GM12874 (cell line): ENCODE measurements at regions not wholly inside any gene's neighbourhood (a gene's known extent, or its start where the extent isn't known, plus 50 kb on each side); places are given as distances from the start of the nearest gene placed in this dataset.

ENCODE experiments used
- TF ChIP-seq, protein P1 (sequence below): IDR thresholded peaks from 2 replicates; pipeline ENCODE4 v1.5.1; 2011; ENCODE audit warnings: low read depth, mild to moderate bottlenecking, control low read depth, low read length, moderate library complexity; ENCODE audit not compliant: insufficient read depth

DNA sequence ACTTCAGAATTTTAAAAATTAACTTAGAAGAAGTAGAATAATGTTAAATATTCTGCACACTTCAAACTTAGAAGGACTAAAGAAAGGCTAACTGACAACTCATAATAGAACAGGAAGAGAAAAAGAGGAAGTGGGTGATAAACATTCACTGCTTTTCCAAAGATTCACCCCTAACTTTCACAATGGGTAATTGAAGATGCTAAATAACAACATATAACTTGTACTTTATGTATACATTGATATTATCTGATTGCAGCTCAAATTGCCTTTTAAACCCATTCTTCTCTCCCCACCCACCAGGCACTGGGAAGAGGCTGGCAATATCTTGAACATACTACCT, 376.6 kb downstream of the EFNA5 start:
- TF ChIP-seq, protein P1, sequence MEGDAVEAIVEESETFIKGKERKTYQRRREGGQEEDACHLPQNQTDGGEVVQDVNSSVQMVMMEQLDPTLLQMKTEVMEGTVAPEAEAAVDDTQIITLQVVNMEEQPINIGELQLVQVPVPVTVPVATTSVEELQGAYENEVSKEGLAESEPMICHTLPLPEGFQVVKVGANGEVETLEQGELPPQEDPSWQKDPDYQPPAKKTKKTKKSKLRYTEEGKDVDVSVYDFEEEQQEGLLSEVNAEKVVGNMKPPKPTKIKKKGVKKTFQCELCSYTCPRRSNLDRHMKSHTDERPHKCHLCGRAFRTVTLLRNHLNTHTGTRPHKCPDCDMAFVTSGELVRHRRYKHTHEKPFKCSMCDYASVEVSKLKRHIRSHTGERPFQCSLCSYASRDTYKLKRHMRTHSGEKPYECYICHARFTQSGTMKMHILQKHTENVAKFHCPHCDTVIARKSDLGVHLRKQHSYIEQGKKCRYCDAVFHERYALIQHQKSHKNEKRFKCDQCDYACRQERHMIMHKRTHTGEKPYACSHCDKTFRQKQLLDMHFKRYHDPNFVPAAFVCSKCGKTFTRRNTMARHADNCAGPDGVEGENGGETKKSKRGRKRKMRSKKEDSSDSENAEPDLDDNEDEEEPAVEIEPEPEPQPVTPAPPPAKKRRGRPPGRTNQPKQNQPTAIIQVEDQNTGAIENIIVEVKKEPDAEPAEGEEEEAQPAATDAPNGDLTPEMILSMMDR: no peak

DNA sequence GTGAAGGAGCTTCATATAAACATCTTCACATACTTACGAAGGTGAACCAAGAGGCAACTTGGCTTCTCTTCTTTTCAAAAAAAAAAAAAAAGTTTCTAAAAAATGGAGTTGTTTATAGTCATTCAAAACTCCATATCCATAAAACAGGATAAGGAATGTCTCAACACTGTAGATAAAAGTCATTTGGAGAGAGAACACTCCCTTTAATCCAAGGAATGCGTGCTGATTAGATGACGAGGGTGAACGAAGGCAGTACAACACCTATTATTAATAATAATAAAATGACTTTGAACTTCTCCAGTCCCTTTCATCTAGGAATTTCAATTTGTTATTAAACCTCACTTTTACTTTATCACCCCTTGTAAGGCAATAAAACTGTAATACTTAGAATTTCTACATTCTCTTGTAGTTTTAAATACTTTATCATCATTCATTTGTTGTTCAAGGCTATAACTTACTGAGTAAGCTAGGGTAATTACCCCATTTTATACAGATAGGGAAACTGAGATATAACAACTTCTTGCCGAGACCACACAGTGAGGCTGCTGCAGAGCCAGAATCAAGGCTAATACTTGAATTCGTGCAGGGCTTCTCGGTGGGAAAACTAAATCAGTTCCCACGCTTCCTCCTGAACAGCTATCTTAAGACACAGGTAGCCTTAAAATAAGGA, 377.1 kb downstream of the EFNA5 start:
- TF ChIP-seq, protein P1: no peak

DNA sequence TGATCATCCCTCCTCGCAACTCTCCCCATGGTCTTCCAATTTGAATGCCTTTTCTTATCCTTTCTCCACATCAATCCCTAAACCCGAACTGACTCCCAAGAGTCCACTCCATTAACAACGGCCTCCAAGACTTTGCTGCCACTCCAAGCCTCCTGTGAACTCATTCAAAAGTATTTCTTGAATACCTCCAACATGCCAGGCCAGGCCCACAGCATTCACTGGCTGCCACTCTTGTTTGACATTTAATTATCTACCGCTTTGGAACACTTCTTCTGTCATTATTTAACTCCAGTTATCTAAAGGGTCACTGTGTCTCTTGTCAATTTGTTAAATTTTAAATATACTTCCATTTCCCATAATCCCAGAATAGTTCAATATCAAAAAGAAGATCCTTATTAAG, 378.9 kb downstream of the EFNA5 start:
- TF ChIP-seq, protein P1: no peak

DNA sequence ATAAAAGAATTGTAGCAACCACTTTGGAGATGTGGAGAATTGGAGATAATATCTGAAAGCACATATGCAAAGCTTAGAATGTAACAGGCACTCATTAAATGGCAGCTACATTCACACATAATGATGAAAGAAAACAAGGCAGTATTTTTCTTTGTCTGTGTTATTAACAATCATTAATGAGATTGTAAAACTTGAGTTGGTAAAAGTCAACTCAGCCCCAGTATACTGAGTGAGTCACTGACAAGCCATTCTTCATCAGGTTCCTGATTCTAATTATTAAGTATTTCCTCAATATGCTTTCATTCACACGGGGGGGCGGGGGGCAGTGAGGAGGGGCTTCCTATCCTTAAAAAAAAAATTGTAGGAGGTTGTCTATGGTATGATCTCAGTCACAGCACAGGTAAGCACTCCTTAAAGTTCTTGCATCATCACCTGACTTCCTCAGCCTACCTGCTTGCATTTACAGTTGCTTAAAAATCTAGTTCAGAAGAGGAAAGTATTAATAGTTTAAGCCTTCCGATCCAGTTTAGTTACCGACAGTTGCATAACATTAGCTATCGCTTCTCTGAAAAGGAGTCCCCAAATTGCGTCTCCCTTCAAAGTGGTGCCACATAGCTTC, 379.8 kb downstream of the EFNA5 start:
- TF ChIP-seq, protein P1: no peak

DNA sequence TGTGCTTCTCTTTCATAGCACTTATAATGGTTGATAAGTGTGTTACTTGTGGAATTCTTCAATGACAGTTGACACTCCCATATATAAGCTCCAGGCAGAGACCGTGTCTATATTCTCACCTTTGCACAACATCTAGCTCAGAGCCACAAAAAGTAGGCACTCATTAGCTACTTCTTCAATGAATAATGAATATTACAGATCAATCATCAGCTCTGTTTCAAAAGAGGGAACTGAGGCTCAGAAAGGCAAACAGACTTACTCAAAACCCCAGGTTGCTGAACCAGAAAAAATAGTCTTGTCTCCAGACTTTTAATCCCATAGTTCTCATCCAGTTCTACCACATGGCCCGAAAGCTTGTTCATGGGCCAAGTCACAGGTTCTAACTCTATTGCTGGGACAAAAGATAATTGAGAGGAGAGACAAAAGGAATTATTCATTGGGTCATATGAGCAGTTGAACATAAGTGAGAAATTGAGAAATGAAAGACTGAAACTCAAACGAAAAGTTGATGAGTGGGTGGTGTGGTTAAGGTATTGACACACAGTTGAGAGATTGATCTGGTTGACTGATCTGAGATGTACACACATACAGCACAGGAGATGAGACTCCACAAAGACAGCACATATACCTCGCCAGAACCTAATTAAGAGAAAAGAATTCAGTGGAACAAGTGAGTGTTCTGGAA, 381.6 kb downstream of the EFNA5 start:
- TF ChIP-seq, protein P1: no peak

DNA sequence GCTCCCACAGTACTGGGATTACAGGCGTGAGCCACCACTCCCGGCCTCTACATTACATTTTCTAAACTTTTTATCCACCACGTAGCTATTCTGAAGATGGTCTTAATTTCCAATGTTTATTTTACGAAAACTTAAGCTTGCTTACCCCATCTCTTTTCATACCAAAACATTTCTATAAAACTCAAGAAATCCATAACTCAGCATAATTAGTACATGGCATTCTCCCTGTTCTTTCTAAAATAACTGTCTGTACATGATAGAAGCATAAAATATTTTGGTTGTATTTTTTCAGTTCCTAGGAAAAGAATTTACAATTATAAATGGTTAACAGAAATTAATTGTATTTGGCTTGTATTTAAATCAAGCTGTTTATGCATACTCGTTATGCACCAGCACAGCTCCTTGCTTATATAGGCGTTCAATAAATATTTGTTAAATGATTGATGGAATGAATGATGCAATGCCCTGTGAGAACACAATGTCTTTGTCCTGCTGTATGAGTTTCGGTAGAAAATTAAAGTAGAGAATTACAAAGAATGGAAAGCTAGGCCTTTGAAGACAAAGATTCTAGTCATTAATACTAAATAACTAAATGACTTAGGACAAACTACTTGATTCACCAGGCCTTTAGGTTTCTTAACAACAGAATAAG, 384.2 kb downstream of the EFNA5 start:
- TF ChIP-seq, protein P1: no peak

DNA sequence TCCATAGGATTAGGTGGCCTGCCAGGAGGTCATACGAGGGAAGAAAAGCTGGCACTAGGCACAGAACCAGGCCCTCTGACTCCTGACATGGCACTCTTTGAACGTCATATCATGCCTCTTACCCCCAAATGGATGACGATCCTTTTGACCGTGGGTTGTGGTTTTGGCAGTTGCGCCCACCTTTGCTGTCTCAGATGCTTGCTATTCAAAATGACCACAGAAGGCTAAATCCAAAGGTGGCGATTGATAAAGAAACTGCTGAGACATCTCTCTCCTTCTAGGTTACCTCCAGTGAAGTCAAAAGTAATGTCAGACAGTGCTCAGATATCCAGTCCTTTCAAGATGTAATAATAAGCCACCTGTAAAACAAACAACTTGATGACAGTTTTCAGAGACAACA, 385.0 kb downstream of the EFNA5 start:
- TF ChIP-seq, protein P1: no peak
